ENCODE measurements at regions not wholly inside any gene's neighbourhood (a gene's known extent, or its start where the extent isn't known, plus 50 kb on each side); places are given as distances from the start of the nearest gene placed in this dataset.
A peak's percentile ranks its signal among the peaks of the same experiment; 100 is the strongest.

GRCh38 chr1:117696561-117696960 is 90.7 kb downstream of the TENT5C start:
- H3K4me3 Mint-ChIP-seq: no peak overlapping the region
- H3K4me1 ChIP-seq (ENCODE audit: insufficient read depth): peaks cover 4% of the 10 kb centered on the region; the same call in 1 of the 2 replicates
- no peak overlapping the region for H3K27ac Mint-ChIP-seq
- no peaks in the 10 kb centered on the region for H4K20me1 ChIP-seq (replicated peaks; ENCODE audit: insufficient read depth)
- no peaks in the 10 kb centered on the region for H3K9me3 Mint-ChIP-seq
- no peaks in the 10 kb centered on the region for H3K27me3 ChIP-seq (ENCODE audit: insufficient read depth)
- H3K36me3 ChIP-seq (ENCODE audit: insufficient read depth): no peaks in the 10 kb centered on the region
- peaks cover 4% of the 10 kb centered on the region; the same call in 2 of the 3 replicates for H3K4me1 Mint-ChIP-seq
- peak overlapping the region; percentile 99 for H2AFZ ChIP-seq
- no peaks in the 10 kb centered on the region for H3K9me2 ChIP-seq (ENCODE audit: insufficient read depth)
- H3K27ac ChIP-seq (ENCODE audit: low read depth): no peak overlapping the region
- no peaks in the 10 kb centered on the region for H3K36me3 Mint-ChIP-seq (ENCODE audit: low read depth)
- TF ChIP-seq ZNF462 (CRISPR knock-in tag; IDR thresholded peaks at IDR 0.05): no peak
- no peak for TF ChIP-seq NANOG (IDR thresholded peaks at IDR 0.05; ENCODE audit: borderline replicate concordance)
- TF ChIP-seq, protein P1, sequence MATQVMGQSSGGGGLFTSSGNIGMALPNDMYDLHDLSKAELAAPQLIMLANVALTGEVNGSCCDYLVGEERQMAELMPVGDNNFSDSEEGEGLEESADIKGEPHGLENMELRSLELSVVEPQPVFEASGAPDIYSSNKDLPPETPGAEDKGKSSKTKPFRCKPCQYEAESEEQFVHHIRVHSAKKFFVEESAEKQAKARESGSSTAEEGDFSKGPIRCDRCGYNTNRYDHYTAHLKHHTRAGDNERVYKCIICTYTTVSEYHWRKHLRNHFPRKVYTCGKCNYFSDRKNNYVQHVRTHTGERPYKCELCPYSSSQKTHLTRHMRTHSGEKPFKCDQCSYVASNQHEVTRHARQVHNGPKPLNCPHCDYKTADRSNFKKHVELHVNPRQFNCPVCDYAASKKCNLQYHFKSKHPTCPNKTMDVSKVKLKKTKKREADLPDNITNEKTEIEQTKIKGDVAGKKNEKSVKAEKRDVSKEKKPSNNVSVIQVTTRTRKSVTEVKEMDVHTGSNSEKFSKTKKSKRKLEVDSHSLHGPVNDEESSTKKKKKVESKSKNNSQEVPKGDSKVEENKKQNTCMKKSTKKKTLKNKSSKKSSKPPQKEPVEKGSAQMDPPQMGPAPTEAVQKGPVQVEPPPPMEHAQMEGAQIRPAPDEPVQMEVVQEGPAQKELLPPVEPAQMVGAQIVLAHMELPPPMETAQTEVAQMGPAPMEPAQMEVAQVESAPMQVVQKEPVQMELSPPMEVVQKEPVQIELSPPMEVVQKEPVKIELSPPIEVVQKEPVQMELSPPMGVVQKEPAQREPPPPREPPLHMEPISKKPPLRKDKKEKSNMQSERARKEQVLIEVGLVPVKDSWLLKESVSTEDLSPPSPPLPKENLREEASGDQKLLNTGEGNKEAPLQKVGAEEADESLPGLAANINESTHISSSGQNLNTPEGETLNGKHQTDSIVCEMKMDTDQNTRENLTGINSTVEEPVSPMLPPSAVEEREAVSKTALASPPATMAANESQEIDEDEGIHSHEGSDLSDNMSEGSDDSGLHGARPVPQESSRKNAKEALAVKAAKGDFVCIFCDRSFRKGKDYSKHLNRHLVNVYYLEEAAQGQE (IDR thresholded peaks at IDR 0.05; ENCODE audit: unreplicated experiment): no peak
- TF ChIP-seq EZH2 (IDR thresholded peaks at IDR 0.05; ENCODE audit: low read depth, unreplicated experiment): no peak
- no peak for TF ChIP-seq STAT1 (IDR thresholded peaks at IDR 0.05; ENCODE audit: unreplicated experiment)
- no peak for TF ChIP-seq ETS1 (IDR thresholded peaks at IDR 0.05)
- no peaks in the 10 kb centered on the region for H3F3A ChIP-seq (replicated peaks; ENCODE audit: low read depth)
- H3K4me3 ChIP-seq: no peak overlapping the region
- H3K79me2 ChIP-seq (replicated peaks; ENCODE audit: insufficient read depth): no peaks in the 10 kb centered on the region
- peaks cover 4% of the 10 kb centered on the region for H3K27me3 Mint-ChIP-seq (ENCODE audit: insufficient read depth, low read depth, poor library complexity)
- no peak for ATAC-seq
- DNase-seq (ENCODE audit: low spot score): no peak
- H3K4me2 ChIP-seq: no peak overlapping the region

All from GM23338 (cell line).